Choroid plexus epithelial cell (primary cell): ENCODE measurements at regions not wholly inside any gene's neighbourhood (a gene's known extent, or its start where the extent isn't known, plus 50 kb on each side); places are given as distances from the start of the nearest gene placed in this dataset.
A peak's percentile ranks its signal among the peaks of the same experiment; 100 is the strongest.

Experiments
- DNase-seq: peaks from one replicate; pipeline ENCODE4 v3.0.0-alpha.2; 2010; ENCODE audit warnings: low read depth
- H3K4me3 ChIP-seq: 2 replicates; pipeline ENCODE4 v1.5.1; 2011; ENCODE audit warnings: low read depth, mild to moderate bottlenecking, control low read depth, low read length, moderate library complexity
- CTCF ChIP-seq: conservative IDR thresholded peaks from 2 replicates; pipeline ENCODE4 v1.5.1; 2011; ENCODE audit warnings: low read depth, mild to moderate bottlenecking, control low read depth, inconsistent platforms, low read length, moderate library complexity

GRCh38 chr1:79791488-79792218 is 785.1 kb upstream of the ADGRL4 start:
- peak; percentile 1 for DNase-seq
- H3K4me3 ChIP-seq, result no peak overlapping the region
- TF ChIP-seq CTCF, result no peak

- no peak for TF ChIP-seq CTCF
- DNase-seq, result no peak
- H3K4me3 ChIP-seq, result no peak overlapping the region
Observed at GRCh38 chr1:79790950-79791349, 784.4 kb upstream of the ADGRL4 start.

GRCh38 chr1:79787631-79788030 is 781.1 kb upstream of the ADGRL4 start:
- TF ChIP-seq CTCF, result no peak
- no peak overlapping the region for H3K4me3 ChIP-seq
- no peak for DNase-seq

GRCh38 chr1:79785964-79786363 is 779.4 kb upstream of the ADGRL4 start:
- no peak overlapping the region for H3K4me3 ChIP-seq
- TF ChIP-seq CTCF, result no peak
- DNase-seq, result no peak

- DNase-seq, result no peak
- no peak overlapping the region for H3K4me3 ChIP-seq
- TF ChIP-seq CTCF, result no peak
Observed at GRCh38 chr1:79785561-79785960, 779.0 kb upstream of the ADGRL4 start.

GRCh38 chr1:79781261-79781660 is 774.7 kb upstream of the ADGRL4 start:
- DNase-seq, result peak; percentile 6
- H3K4me3 ChIP-seq, result no peak overlapping the region
- no peak for TF ChIP-seq CTCF
